ENCODE measurements at regions not wholly inside any gene's neighbourhood (a gene's known extent, or its start where the extent isn't known, plus 50 kb on each side); places are given as distances from the start of the nearest gene placed in this dataset.

GRCh38 chr2:19675856-19676460 lies 225.8 kb downstream of the TTC32 start:
- intact Hi-C loops (cut with DNase I) = loop anchor here (5.0 to 10.0 kb wide), 3 partner anchors 44 to 1151 kb away; no protein-coding TSS in a partner anchor
- ATAC-seq = no peak

GRCh38 chr2:19675003-19675629 lies 226.7 kb downstream of the TTC32 start:
- intact Hi-C loops (cut with DNase I) = loop anchor here (5.0 to 10.0 kb wide), 3 partner anchors 43 to 1150 kb away; no protein-coding TSS in a partner anchor
- DNase-seq (ENCODE audit: missing footprints) (no peak), ATAC-seq (no peak)

More at GRCh38 chr2:19675856-19676460, 225.8 kb downstream of the TTC32 start:
- no peak for DNase-seq (ENCODE audit: missing footprints)

GRCh38 chr2:19674051-19675002 lies 227.5 kb downstream of the TTC32 start:
- no peak for ATAC-seq
- DNase-seq (ENCODE audit: missing footprints) = no peak
- intact Hi-C loops (cut with DNase I) = loop anchor here (5.0 to 10.0 kb wide), 3 partner anchors 42 to 1150 kb away; no protein-coding TSS in a partner anchor

- DNase-seq (ENCODE audit: missing footprints) = peak; percentile 61
- ATAC-seq = peak; percentile 48
- intact Hi-C loops (cut with DNase I) = loop anchor here (10.0 kb wide), 2 partner anchors 131 to 1149 kb away; no protein-coding TSS in a partner anchor
These were observed 228.5 kb downstream of the TTC32 start for GRCh38 chr2:19673213-19673791.

- ATAC-seq (no peak), DNase-seq (ENCODE audit: missing footprints) (no peak)
- intact Hi-C loops (cut with DNase I) = loop anchor here (10.0 kb wide), 2 partner anchors 133 to 1147 kb away; no protein-coding TSS in a partner anchor
These were observed 229.9 kb downstream of the TTC32 start for GRCh38 chr2:19671916-19672315.

- DNase-seq (ENCODE audit: missing footprints) (no peak), ATAC-seq (no peak)
- intact Hi-C loops (cut with DNase I) = loop anchor here (10.0 kb wide), 2 partner anchors 133 to 1147 kb away; no protein-coding TSS in a partner anchor
These were observed 230.5 kb downstream of the TTC32 start for GRCh38 chr2:19671311-19671710.

GRCh38 chr2:19670303-19670702 lies 231.5 kb downstream of the TTC32 start:
- ATAC-seq = no peak
- intact Hi-C loops (cut with DNase I) = loop anchor here (10.0 kb wide), 2 partner anchors 134 to 1146 kb away; no protein-coding TSS in a partner anchor
- DNase-seq (ENCODE audit: missing footprints) = no peak

GRCh38 chr2:19669559-19669958 lies 232.2 kb downstream of the TTC32 start:
- DNase-seq (ENCODE audit: missing footprints) = no peak
- intact Hi-C loops (cut with DNase I) = loop anchor here (5.0 kb wide), 1 partner anchor 307 kb away; no protein-coding TSS in a partner anchor
- ATAC-seq = no peak

- DNase-seq (ENCODE audit: missing footprints) (no peak), ATAC-seq (no peak)
- intact Hi-C loops (cut with DNase I) = loop anchor here (5.0 kb wide), 1 partner anchor 307 kb away; no protein-coding TSS in a partner anchor
These were observed 232.7 kb downstream of the TTC32 start for GRCh38 chr2:19669126-19669525.

GRCh38 chr2:19667536-19667949 lies 234.2 kb downstream of the TTC32 start:
- intact Hi-C loops (cut with DNase I) = loop anchor here (5.0 kb wide), 1 partner anchor 305 kb away; no protein-coding TSS in a partner anchor
- DNase-seq (ENCODE audit: missing footprints) (no peak), ATAC-seq (peak; percentile 44)

- ATAC-seq = peak; percentile 68
- intact Hi-C loops (cut with DNase I) = loop anchor here (5.0 kb wide), 1 partner anchor 305 kb away; no protein-coding TSS in a partner anchor
- DNase-seq (ENCODE audit: missing footprints) = no peak
These were observed 234.7 kb downstream of the TTC32 start for GRCh38 chr2:19667085-19667484.

GRCh38 chr2:19664646-19665045 lies 237.1 kb downstream of the TTC32 start:
- no peak for DNase-seq (ENCODE audit: missing footprints)
- no peak for ATAC-seq
- intact Hi-C loops (cut with DNase I) = loop anchor here (5.0 kb wide), 1 partner anchor 302 kb away; no protein-coding TSS in a partner anchor

GRCh38 chr2:19659024-19659792 lies 242.6 kb downstream of the TTC32 start:
- no peak for DNase-seq (ENCODE audit: missing footprints)

GRCh38 chr2:19656011-19656410 lies 245.8 kb downstream of the TTC32 start:
- ATAC-seq = no peak
- no peak for DNase-seq (ENCODE audit: missing footprints)
- intact Hi-C loops (cut with DNase I) = no loop called here

More at GRCh38 chr2:19659024-19659792, 242.6 kb downstream of the TTC32 start:
- ATAC-seq = no peak
- intact Hi-C loops (cut with DNase I) = no loop called here

GRCh38 chr2:19654310-19655090 lies 247.3 kb downstream of the TTC32 start:
- intact Hi-C loops (cut with DNase I) = no loop called here
- DNase-seq (ENCODE audit: missing footprints) (no peak), ATAC-seq (no peak)

GRCh38 chr2:19653509-19653908 lies 248.3 kb downstream of the TTC32 start:
- ATAC-seq (no peak), DNase-seq (ENCODE audit: missing footprints) (no peak)
- intact Hi-C loops (cut with DNase I) = no loop called here

GRCh38 chr2:19652811-19653210 lies 249.0 kb downstream of the TTC32 start:
- DNase-seq (ENCODE audit: missing footprints) (no peak), ATAC-seq (no peak)
- intact Hi-C loops (cut with DNase I) = no loop called here

All from Right ventricle myocardium inferior (tissue), 1 donor.